ENCODE measurements at regions not wholly inside any gene's neighbourhood (a gene's known extent, or its start where the extent isn't known, plus 50 kb on each side); places are given as distances from the start of the nearest gene placed in this dataset.

DNA sequence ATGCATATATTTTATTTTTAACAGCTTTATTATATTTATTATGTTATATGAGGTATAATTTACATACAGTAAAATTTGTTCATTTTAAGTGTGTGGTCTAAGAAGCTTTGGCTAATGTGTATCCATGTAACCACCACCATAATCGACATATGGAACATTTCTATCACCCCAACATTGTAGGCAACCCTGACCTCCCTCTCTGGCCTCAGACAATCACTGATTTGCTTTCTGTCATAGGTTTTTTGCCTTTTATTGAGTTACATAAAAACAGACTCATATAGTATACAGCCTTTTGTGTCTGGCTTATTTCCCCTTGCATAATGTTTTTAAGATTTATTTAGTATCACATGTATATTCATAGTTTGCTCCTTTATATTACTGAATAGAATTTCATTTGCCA lies 90.7 kb upstream of the KL start:
- no peak for TF ChIP-seq CTCF (IDR thresholded peaks at IDR 0.05; ENCODE audit: control extremely low read depth, extremely low read depth)
- H3K27me3 ChIP-seq (ENCODE audit: control insufficient read depth in 3 of 3, insufficient read depth in 3 of 3, low read length in 2 of 3) = no peaks in the 10 kb centered on the region
- H3K4me1 ChIP-seq (ENCODE audit: control insufficient read depth in 5 of 5, insufficient read depth in 5 of 5, low read length in 5 of 5) = peaks cover 0 to 59% (median 24%) of the 10 kb centered on the region in 5 donors
- no peaks in the 10 kb centered on the region for H3K36me3 ChIP-seq (ENCODE audit: control insufficient read depth in 4 of 4, insufficient read depth in 4 of 4, low read length in 4 of 4)
- H3K4me3 ChIP-seq = no peak overlapping the region
- no peaks in the 10 kb centered on the region for H3K9me3 ChIP-seq (ENCODE audit: control insufficient read depth in 4 of 4, insufficient read depth in 3 of 4, low read length in 3 of 4)
- ATAC-seq (ENCODE audit: insufficient read depth, low FRiP score) (no peak), DNase-seq (peak in 2 of 3 donors; percentile 81 to 87)
- 83 to 92% methylated on average over 1 of the region's 1 CpG for WGBS, 2 donors
- no peak overlapping the region for H3K27ac ChIP-seq (ENCODE audit: low read depth in 1 of 2, low read length in 1 of 2)
- H3K9ac ChIP-seq (ENCODE audit: insufficient read depth in 1 of 2, low read length in 2 of 2) = no peak overlapping the region

DNA sequence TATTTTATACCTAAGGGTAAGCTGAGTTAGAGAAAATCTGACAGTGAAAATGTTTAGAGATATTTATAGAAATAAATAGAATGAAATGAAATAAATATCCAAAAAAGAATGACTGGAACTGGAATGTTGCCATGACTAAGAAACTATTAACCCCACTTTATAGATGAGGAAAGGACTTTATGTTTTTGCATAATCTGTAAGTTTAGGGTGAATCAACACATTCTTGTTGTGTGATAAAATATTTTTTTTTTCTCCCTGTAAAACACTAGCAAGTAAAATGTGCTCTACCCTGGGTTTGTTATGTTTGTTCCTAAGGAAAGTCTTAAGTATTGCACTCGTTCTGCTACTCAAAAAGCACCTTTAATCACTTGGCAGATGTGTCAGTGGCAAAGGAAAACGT lies 83.8 kb upstream of the KL start:
- Histone ChIP-seq H3K4me3 (no peak overlapping the region), H3K27ac (ENCODE audit: low read depth in 1 of 2, low read length in 1 of 2) (no peak overlapping the region), H3K36me3 (ENCODE audit: control insufficient read depth in 4 of 4, insufficient read depth in 4 of 4, low read length in 4 of 4) (no peaks in the 10 kb centered on the region), H3K9me3 (ENCODE audit: control insufficient read depth in 4 of 4, insufficient read depth in 3 of 4, low read length in 3 of 4) (peaks cover 0 to 4% (median 0%) of the 10 kb centered on the region in 4 donors), H3K4me1 (ENCODE audit: control insufficient read depth in 5 of 5, insufficient read depth in 5 of 5, low read length in 5 of 5) (peaks cover 0 to 10% (median 0%) of the 10 kb centered on the region in 5 donors), H3K27me3 (ENCODE audit: control insufficient read depth in 3 of 3, insufficient read depth in 3 of 3, low read length in 2 of 3) (no peaks in the 10 kb centered on the region), H3K9ac (ENCODE audit: insufficient read depth in 1 of 2, low read length in 2 of 2) (no peak overlapping the region)
- no peak for TF ChIP-seq CTCF (IDR thresholded peaks at IDR 0.05; ENCODE audit: control extremely low read depth, extremely low read depth)
- ATAC-seq (ENCODE audit: insufficient read depth, low FRiP score) = no peak
- WGBS, 2 donors = 55 to 78% methylated on average over 2 of the region's 2 CpGs
- DNase-seq = peak in 2 of 3 donors; percentile 46 to 64

- Histone ChIP-seq H3K36me3 (ENCODE audit: control insufficient read depth in 4 of 4, insufficient read depth in 4 of 4, low read length in 4 of 4) (no peaks in the 10 kb centered on the region), H3K27me3 (ENCODE audit: control insufficient read depth in 3 of 3, insufficient read depth in 3 of 3, low read length in 2 of 3) (no peaks in the 10 kb centered on the region), H3K27ac (ENCODE audit: low read depth in 1 of 2, low read length in 1 of 2) (no peak overlapping the region), H3K9me3 (ENCODE audit: control insufficient read depth in 4 of 4, insufficient read depth in 3 of 4, low read length in 3 of 4) (peaks cover 0 to 6% (median 3%) of the 10 kb centered on the region in 4 donors), H3K4me1 (ENCODE audit: control insufficient read depth in 5 of 5, insufficient read depth in 5 of 5, low read length in 5 of 5) (peaks cover 0 to 32% (median 7%) of the 10 kb centered on the region in 5 donors), H3K4me3 (no peak overlapping the region), H3K9ac (ENCODE audit: insufficient read depth in 1 of 2, low read length in 2 of 2) (no peak overlapping the region)
- no peak for DNase-seq
- no peak for ATAC-seq (ENCODE audit: insufficient read depth, low FRiP score)
- no peak for TF ChIP-seq CTCF (IDR thresholded peaks at IDR 0.05; ENCODE audit: control extremely low read depth, extremely low read depth)
- 77 to 95% methylated on average over 3 of the region's 3 CpGs for WGBS, 2 donors
Observed at GRCh38 chr13:32936716-32937115, 79.5 kb upstream of the KL start.

GRCh38 chr13:32938314-32938713 lies 77.9 kb upstream of the KL start:
- H3K9me3 ChIP-seq (ENCODE audit: control insufficient read depth in 4 of 4, insufficient read depth in 3 of 4, low read length in 3 of 4) = peaks cover 0 to 6% (median 2%) of the 10 kb centered on the region in 4 donors
- 81 to 86% methylated on average over 2 of the region's 2 CpGs for WGBS, 2 donors
- no peaks in the 10 kb centered on the region for H3K27me3 ChIP-seq (ENCODE audit: control insufficient read depth in 3 of 3, insufficient read depth in 3 of 3, low read length in 2 of 3)
- DNase-seq = no peak
- H3K27ac ChIP-seq (ENCODE audit: low read depth in 1 of 2, low read length in 1 of 2) = no peak overlapping the region
- TF ChIP-seq CTCF (IDR thresholded peaks at IDR 0.05; ENCODE audit: control extremely low read depth, extremely low read depth) = no peak
- H3K4me1 ChIP-seq (ENCODE audit: control insufficient read depth in 5 of 5, insufficient read depth in 5 of 5, low read length in 5 of 5) = peaks cover 0 to 22% (median 7%) of the 10 kb centered on the region in 5 donors
- no peaks in the 10 kb centered on the region for H3K36me3 ChIP-seq (ENCODE audit: control insufficient read depth in 4 of 4, insufficient read depth in 4 of 4, low read length in 4 of 4)
- no peak for ATAC-seq (ENCODE audit: insufficient read depth, low FRiP score)
- no peak overlapping the region for H3K4me3 ChIP-seq
- H3K9ac ChIP-seq (ENCODE audit: insufficient read depth in 1 of 2, low read length in 2 of 2) = no peak overlapping the region
